ENCODE measurements at regions not wholly inside any gene's neighbourhood (a gene's known extent, or its start where the extent isn't known, plus 50 kb on each side); places are given as distances from the start of the nearest gene placed in this dataset.

GRCh38 chr2:2859732-2860131, 517.9 kb downstream of the EIPR1 start:
- TF ChIP-seq E4F1 (IDR thresholded peaks at IDR 0.05; ENCODE audit: borderline replicate concordance, partially characterized antibody) = no peak
- peak; percentile 66 for TF ChIP-seq RAD51 (IDR thresholded peaks at IDR 0.05)
- no peak overlapping the region for H3K27ac ChIP-seq (ENCODE audit: control insufficient read depth, insufficient read depth)
- SMC1A ChIA-PET (ENCODE audit: uncharacterized antibody, unreplicated experiment) = no interaction called here
- H3K27me3 ChIP-seq (replicated peaks in 1 of 2; ENCODE audit: control insufficient read depth in 2 of 2, insufficient read depth in 2 of 2, low read length in 1 of 2) = no peaks in the 10 kb centered on the region
- CTCF ChIA-PET = no interaction called here
- no peaks in the 10 kb centered on the region for H4K20me1 ChIP-seq (ENCODE audit: control insufficient read depth, insufficient read depth)
- no peaks in the 10 kb centered on the region for H3K79me2 ChIP-seq (ENCODE audit: control insufficient read depth, insufficient read depth, low read length)
- in situ Hi-C loops (cut with MboI) (no loop called here), intact Hi-C loops (cut with micrococcal nuclease; ENCODE audit: unreplicated experiment) (no loop called here)
- H3K4me3 ChIP-seq = no peak overlapping the region
- FAIRE-seq (no peak), ATAC-seq (no peak), DNase-seq (ENCODE audit: low read depth, low spot score) (no peak)
- no peaks in the 10 kb centered on the region for H3K36me3 ChIP-seq (ENCODE audit: control insufficient read depth in 2 of 2, insufficient read depth in 2 of 2, low read length in 1 of 2)
- WGBS (ENCODE audit: insufficient coverage, insufficient replicate concordance, low lambda C conversion rate, missing lambda C conversion rate) = 31% methylated on average over 9 of the region's 9 CpGs
- POLR2A ChIA-PET = no interaction called here
- no peak overlapping the region for H3K4me2 ChIP-seq (ENCODE audit: control insufficient read depth, insufficient read depth)
- RAD21 ChIA-PET (ENCODE audit: unreplicated experiment) = no interaction called here
- no peaks in the 10 kb centered on the region for H3K9me3 ChIP-seq (replicated peaks; ENCODE audit: control insufficient read depth, insufficient read depth, low read length)
- no peak overlapping the region for H3K9ac ChIP-seq (ENCODE audit: control insufficient read depth, insufficient read depth, low read length)
- no peaks in the 10 kb centered on the region for H3K4me1 ChIP-seq (ENCODE audit: control insufficient read depth, insufficient read depth, low read length)
- H2AFZ ChIP-seq (ENCODE audit: control insufficient read depth, low read depth, low read length) = no peak overlapping the region
- BruUV-seq (replicated peaks) = no TSS peak

- no peaks in the 10 kb centered on the region for H3K36me3 ChIP-seq (ENCODE audit: control insufficient read depth in 2 of 2, insufficient read depth in 2 of 2, low read length in 1 of 2)
- ATAC-seq (no peak), DNase-seq (ENCODE audit: low read depth, low spot score) (no peak), FAIRE-seq (no peak)
- H4K20me1 ChIP-seq (ENCODE audit: control insufficient read depth, insufficient read depth) = no peaks in the 10 kb centered on the region
- SMC1A ChIA-PET (ENCODE audit: uncharacterized antibody, unreplicated experiment) = no interaction called here
- H3K4me1 ChIP-seq (ENCODE audit: control insufficient read depth, insufficient read depth, low read length) = no peaks in the 10 kb centered on the region
- intact Hi-C loops (cut with micrococcal nuclease; ENCODE audit: unreplicated experiment) = no loop called here
- no peak overlapping the region for H3K27ac ChIP-seq (ENCODE audit: control insufficient read depth, insufficient read depth)
- RAD21 ChIA-PET (ENCODE audit: unreplicated experiment) = no interaction called here
- CTCF ChIA-PET = no interaction called here
- POLR2A ChIA-PET = no interaction called here
- no peak overlapping the region for H3K9ac ChIP-seq (ENCODE audit: control insufficient read depth, insufficient read depth, low read length)
- no peak overlapping the region for H3K4me2 ChIP-seq (ENCODE audit: control insufficient read depth, insufficient read depth)
- no peaks in the 10 kb centered on the region for H3K27me3 ChIP-seq (replicated peaks in 1 of 2; ENCODE audit: control insufficient read depth in 2 of 2, insufficient read depth in 2 of 2, low read length in 1 of 2)
- H3K79me2 ChIP-seq (ENCODE audit: control insufficient read depth, insufficient read depth, low read length) = no peaks in the 10 kb centered on the region
- in situ Hi-C loops (cut with MboI) = no loop called here
- no peak overlapping the region for H3K4me3 ChIP-seq
- H2AFZ ChIP-seq (ENCODE audit: control insufficient read depth, low read depth, low read length) = no peak overlapping the region
- BruUV-seq (replicated peaks) = no TSS peak
- 76% methylated on average over 15 of the region's 15 CpGs for WGBS (ENCODE audit: insufficient coverage, insufficient replicate concordance, low lambda C conversion rate, missing lambda C conversion rate)
- no peaks in the 10 kb centered on the region for H3K9me3 ChIP-seq (replicated peaks; ENCODE audit: control insufficient read depth, insufficient read depth, low read length)
- TF ChIP-seq ZNF217 (IDR thresholded peaks at IDR 0.05) (no peak), SKIL (IDR thresholded peaks at IDR 0.05; ENCODE audit: low read depth, poor library complexity, severe bottlenecking) (no peak), SPI1 (IDR thresholded peaks at IDR 0.05; ENCODE audit: borderline replicate concordance, insufficient read depth, low read depth, low read length) (no peak), HSF1 (IDR thresholded peaks at IDR 0.05; ENCODE audit: low read depth, low read length) (no peak), ZNF207 (IDR thresholded peaks at IDR 0.05; ENCODE audit: borderline replicate concordance) (no peak), BHLHE40 (IDR thresholded peaks at IDR 0.05; ENCODE audit: borderline replicate concordance in 1 of 2, low read depth in 2 of 2, low read length in 1 of 2) (no peak), ETV6 (conservative IDR thresholded peaks at IDR 0.05 in 1 of 2, IDR thresholded peaks at IDR 0.05 in 1 of 2; ENCODE audit: borderline replicate concordance in 1 of 2, low read depth in 1 of 2) (no peak), JUND (IDR thresholded peaks at IDR 0.05; ENCODE audit: low read depth, low read length) (no peak), FOXM1 (IDR thresholded peaks at IDR 0.05; ENCODE audit: low read depth, low read length) (no peak), KLF5 (IDR thresholded peaks at IDR 0.05; ENCODE audit: partially characterized antibody) (no peak)
Measured at GRCh38 chr2:2859164-2859563, 518.5 kb downstream of the EIPR1 start.

All from GM12878 (cell line).